ENCODE measurements at regions not wholly inside any gene's neighbourhood (a gene's known extent, or its start where the extent isn't known, plus 50 kb on each side); places are given as distances from the start of the nearest gene placed in this dataset.

GRCh38 chr4:14247767-14248166 lies 620.2 kb upstream of the BOD1L1 start:
- H3K4me1 ChIP-seq (ENCODE audit: insufficient read depth) = no peaks in the 10 kb centered on the region
- 0 out of 3 replicates have a peak, but pooled peaks cover under 1% of the 10 kb centered on the region for H3K36me3 Mint-ChIP-seq (ENCODE audit: low read depth)
- no peak for DNase-seq (ENCODE audit: low spot score)
- no peak overlapping the region for H3K4me3 ChIP-seq
- no peaks in the 10 kb centered on the region for H4K20me1 ChIP-seq (replicated peaks; ENCODE audit: insufficient read depth)
- peaks cover 10% of the 10 kb centered on the region for H3K9me2 ChIP-seq (ENCODE audit: insufficient read depth)
- H3K36me3 ChIP-seq (ENCODE audit: insufficient read depth) = no peaks in the 10 kb centered on the region
- H3K4me2 ChIP-seq = no peak overlapping the region
- H3K9me3 Mint-ChIP-seq = peaks cover 1% of the 10 kb centered on the region; the same call in 2 of the 3 replicates
- H3K4me1 Mint-ChIP-seq = no peaks in the 10 kb centered on the region
- H3K27ac ChIP-seq (ENCODE audit: low read depth) = no peak overlapping the region
- TF ChIP-seq, protein P1, sequence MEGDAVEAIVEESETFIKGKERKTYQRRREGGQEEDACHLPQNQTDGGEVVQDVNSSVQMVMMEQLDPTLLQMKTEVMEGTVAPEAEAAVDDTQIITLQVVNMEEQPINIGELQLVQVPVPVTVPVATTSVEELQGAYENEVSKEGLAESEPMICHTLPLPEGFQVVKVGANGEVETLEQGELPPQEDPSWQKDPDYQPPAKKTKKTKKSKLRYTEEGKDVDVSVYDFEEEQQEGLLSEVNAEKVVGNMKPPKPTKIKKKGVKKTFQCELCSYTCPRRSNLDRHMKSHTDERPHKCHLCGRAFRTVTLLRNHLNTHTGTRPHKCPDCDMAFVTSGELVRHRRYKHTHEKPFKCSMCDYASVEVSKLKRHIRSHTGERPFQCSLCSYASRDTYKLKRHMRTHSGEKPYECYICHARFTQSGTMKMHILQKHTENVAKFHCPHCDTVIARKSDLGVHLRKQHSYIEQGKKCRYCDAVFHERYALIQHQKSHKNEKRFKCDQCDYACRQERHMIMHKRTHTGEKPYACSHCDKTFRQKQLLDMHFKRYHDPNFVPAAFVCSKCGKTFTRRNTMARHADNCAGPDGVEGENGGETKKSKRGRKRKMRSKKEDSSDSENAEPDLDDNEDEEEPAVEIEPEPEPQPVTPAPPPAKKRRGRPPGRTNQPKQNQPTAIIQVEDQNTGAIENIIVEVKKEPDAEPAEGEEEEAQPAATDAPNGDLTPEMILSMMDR (conservative IDR thresholded peaks at IDR 0.05; ENCODE audit: low read depth in 2 of 2) = no peak
- TF ChIP-seq STAT1 (IDR thresholded peaks at IDR 0.05; ENCODE audit: unreplicated experiment) (no peak), ZNF331 (CRISPR knock-in tag; IDR thresholded peaks at IDR 0.05; ENCODE audit: low read depth) (no peak), EZH2 (IDR thresholded peaks at IDR 0.05; ENCODE audit: low read depth, unreplicated experiment) (no peak), NANOG (IDR thresholded peaks at IDR 0.05; ENCODE audit: borderline replicate concordance) (no peak), EZH2phosphoT487 (IDR thresholded peaks at IDR 0.05; ENCODE audit: unreplicated experiment) (no peak), REST (IDR thresholded peaks at IDR 0.05; ENCODE audit: unreplicated experiment) (no peak), ZNF114 (CRISPR knock-in tag; IDR thresholded peaks at IDR 0.05) (no peak), POLR2AphosphoS5 (IDR thresholded peaks at IDR 0.05; ENCODE audit: low read depth) (no peak), JUNB (IDR thresholded peaks at IDR 0.05; ENCODE audit: unreplicated experiment) (no peak), ZNF462 (CRISPR knock-in tag; IDR thresholded peaks at IDR 0.05) (no peak), CREB1 (CRISPR knock-in tag; IDR thresholded peaks at IDR 0.05; ENCODE audit: low read depth) (no peak)
- TF ChIP-seq, protein P2, sequence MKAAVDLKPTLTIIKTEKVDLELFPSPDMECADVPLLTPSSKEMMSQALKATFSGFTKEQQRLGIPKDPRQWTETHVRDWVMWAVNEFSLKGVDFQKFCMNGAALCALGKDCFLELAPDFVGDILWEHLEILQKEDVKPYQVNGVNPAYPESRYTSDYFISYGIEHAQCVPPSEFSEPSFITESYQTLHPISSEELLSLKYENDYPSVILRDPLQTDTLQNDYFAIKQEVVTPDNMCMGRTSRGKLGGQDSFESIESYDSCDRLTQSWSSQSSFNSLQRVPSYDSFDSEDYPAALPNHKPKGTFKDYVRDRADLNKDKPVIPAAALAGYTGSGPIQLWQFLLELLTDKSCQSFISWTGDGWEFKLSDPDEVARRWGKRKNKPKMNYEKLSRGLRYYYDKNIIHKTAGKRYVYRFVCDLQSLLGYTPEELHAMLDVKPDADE (IDR thresholded peaks at IDR 0.05) = no peak
- H3K79me2 ChIP-seq (replicated peaks; ENCODE audit: insufficient read depth) = no peaks in the 10 kb centered on the region
- H3F3A ChIP-seq (replicated peaks; ENCODE audit: low read depth) = no peaks in the 10 kb centered on the region
- no peaks in the 10 kb centered on the region for H3K27me3 ChIP-seq (ENCODE audit: insufficient read depth)
- no peak overlapping the region for H3K4me3 Mint-ChIP-seq
- H2AFZ ChIP-seq = no peak overlapping the region; the same call in 1 of the 2 replicates
- ATAC-seq = no peak
- H3K27ac Mint-ChIP-seq = no peak overlapping the region
- no peaks in the 10 kb centered on the region for H3K27me3 Mint-ChIP-seq (ENCODE audit: insufficient read depth, low read depth, poor library complexity)

Data from GM23338 (cell line).